ENCODE measurements at regions not wholly inside any gene's neighbourhood (a gene's known extent, or its start where the extent isn't known, plus 50 kb on each side); places are given as distances from the start of the nearest gene placed in this dataset.

GRCh38 chr14:82536566-82536965 lies 1002.9 kb upstream of the SEL1L start:
- TF ChIP-seq, protein P1, sequence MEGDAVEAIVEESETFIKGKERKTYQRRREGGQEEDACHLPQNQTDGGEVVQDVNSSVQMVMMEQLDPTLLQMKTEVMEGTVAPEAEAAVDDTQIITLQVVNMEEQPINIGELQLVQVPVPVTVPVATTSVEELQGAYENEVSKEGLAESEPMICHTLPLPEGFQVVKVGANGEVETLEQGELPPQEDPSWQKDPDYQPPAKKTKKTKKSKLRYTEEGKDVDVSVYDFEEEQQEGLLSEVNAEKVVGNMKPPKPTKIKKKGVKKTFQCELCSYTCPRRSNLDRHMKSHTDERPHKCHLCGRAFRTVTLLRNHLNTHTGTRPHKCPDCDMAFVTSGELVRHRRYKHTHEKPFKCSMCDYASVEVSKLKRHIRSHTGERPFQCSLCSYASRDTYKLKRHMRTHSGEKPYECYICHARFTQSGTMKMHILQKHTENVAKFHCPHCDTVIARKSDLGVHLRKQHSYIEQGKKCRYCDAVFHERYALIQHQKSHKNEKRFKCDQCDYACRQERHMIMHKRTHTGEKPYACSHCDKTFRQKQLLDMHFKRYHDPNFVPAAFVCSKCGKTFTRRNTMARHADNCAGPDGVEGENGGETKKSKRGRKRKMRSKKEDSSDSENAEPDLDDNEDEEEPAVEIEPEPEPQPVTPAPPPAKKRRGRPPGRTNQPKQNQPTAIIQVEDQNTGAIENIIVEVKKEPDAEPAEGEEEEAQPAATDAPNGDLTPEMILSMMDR (IDR thresholded peaks at IDR 0.05; ENCODE audit: unreplicated experiment in 3 of 3), result no peak
- no peaks in the 10 kb centered on the region for H3K27me3 Mint-ChIP-seq (ENCODE audit: low read depth)
- no peaks in the 10 kb centered on the region for H3K4me1 Mint-ChIP-seq
- no peaks in the 10 kb centered on the region for H3K36me3 Mint-ChIP-seq (ENCODE audit: low read depth)
- H3K4me3 Mint-ChIP-seq, result no peak overlapping the region
- no peak overlapping the region for H3K27ac Mint-ChIP-seq
- peaks cover 3% of the 10 kb centered on the region for H3K9me3 Mint-ChIP-seq

- Mint-ChIP-seq H3K36me3 (ENCODE audit: low read depth) (no peaks in the 10 kb centered on the region), H3K27ac (no peak overlapping the region), H3K4me1 (no peaks in the 10 kb centered on the region), H3K27me3 (ENCODE audit: low read depth) (no peaks in the 10 kb centered on the region), H3K9me3 (peaks cover 3% of the 10 kb centered on the region), H3K4me3 (no peak overlapping the region)
- TF ChIP-seq, protein P1 (IDR thresholded peaks at IDR 0.05; ENCODE audit: unreplicated experiment in 3 of 3), result no peak
Observed at GRCh38 chr14:82537831-82538230, 1004.2 kb upstream of the SEL1L start.

GRCh38 chr14:82546401-82546800 lies 1012.7 kb upstream of the SEL1L start:
- Mint-ChIP-seq H3K4me1 (no peaks in the 10 kb centered on the region), H3K4me3 (no peak overlapping the region), H3K9me3 (no peaks in the 10 kb centered on the region), H3K36me3 (ENCODE audit: low read depth) (no peaks in the 10 kb centered on the region), H3K27me3 (ENCODE audit: low read depth) (no peaks in the 10 kb centered on the region), H3K27ac (no peak overlapping the region)
- TF ChIP-seq, protein P1 (IDR thresholded peaks at IDR 0.05; ENCODE audit: unreplicated experiment in 3 of 3), result no peak

DNA sequence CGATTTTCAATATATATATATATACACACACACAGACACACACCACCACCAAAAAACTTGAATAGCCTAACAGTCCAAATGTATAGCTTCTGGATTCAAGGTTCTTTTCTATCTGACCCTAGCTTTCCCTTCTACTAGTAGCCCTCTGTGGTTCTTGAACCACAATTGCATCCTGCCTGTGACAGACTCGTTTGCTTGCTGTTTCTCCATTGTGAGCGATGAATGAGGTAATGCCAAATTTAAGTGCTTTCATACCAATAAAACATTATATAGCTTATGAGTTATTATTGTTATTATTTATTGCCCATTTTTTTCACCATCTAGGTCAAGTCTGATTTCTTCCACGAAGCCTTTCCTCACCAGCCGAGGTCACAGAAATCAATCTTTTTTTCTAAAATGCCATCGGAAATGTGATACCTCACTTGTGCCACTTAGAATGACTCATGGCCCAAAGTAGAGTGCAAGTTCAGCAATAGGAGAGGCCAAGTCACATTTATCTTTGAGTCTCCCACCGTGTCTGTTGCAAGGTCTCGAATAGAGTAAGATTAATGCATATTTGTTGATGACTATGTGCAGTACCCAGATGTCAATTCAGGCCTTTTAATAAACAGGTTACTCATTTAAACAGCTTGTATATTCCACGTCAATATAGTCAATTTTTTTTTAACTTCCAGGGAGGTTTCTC lies 1015.8 kb upstream of the SEL1L start:
- Mint-ChIP-seq H3K27ac (no peak overlapping the region), H3K4me3 (no peak overlapping the region), H3K36me3 (ENCODE audit: low read depth) (no peaks in the 10 kb centered on the region), H3K9me3 (no peaks in the 10 kb centered on the region), H3K27me3 (ENCODE audit: low read depth) (no peaks in the 10 kb centered on the region), H3K4me1 (no peaks in the 10 kb centered on the region)
- TF ChIP-seq, protein P1 (IDR thresholded peaks at IDR 0.05; ENCODE audit: unreplicated experiment in 3 of 3), result no peak

GRCh38 chr14:82562881-82563280 lies 1029.2 kb upstream of the SEL1L start:
- Mint-ChIP-seq H3K4me3 (no peak overlapping the region), H3K9me3 (no peaks in the 10 kb centered on the region), H3K27me3 (ENCODE audit: low read depth) (peaks cover 4% of the 10 kb centered on the region), H3K36me3 (ENCODE audit: low read depth) (no peaks in the 10 kb centered on the region), H3K4me1 (no peaks in the 10 kb centered on the region), H3K27ac (no peak overlapping the region)
- TF ChIP-seq, protein P1 (IDR thresholded peaks at IDR 0.05; ENCODE audit: unreplicated experiment in 3 of 3), result no peak

GRCh38 chr14:82565825-82566224 lies 1032.2 kb upstream of the SEL1L start:
- Mint-ChIP-seq H3K9me3 (no peaks in the 10 kb centered on the region), H3K27ac (no peak overlapping the region), H3K4me3 (no peak overlapping the region), H3K4me1 (no peaks in the 10 kb centered on the region), H3K27me3 (ENCODE audit: low read depth) (peaks cover 4% of the 10 kb centered on the region), H3K36me3 (ENCODE audit: low read depth) (no peaks in the 10 kb centered on the region)
- TF ChIP-seq, protein P1 (IDR thresholded peaks at IDR 0.05; ENCODE audit: unreplicated experiment in 3 of 3), result no peak
